CD8-positive, alpha-beta memory T cell (primary cell): ENCODE measurements at regions not wholly inside any gene's neighbourhood (a gene's known extent, or its start where the extent isn't known, plus 50 kb on each side); places are given as distances from the start of the nearest gene placed in this dataset.

Source experiments
- CTCF ChIA-PET: fragments of 350-600 bp; sonication (Branson Sonifier 250); formaldehyde crosslinking; loops from one replicate; lab custom pipeline; 2021; ENCODE audit warnings: antibody characterized with exemption; lab: Charles Lee
- POLR2A ChIA-PET: fragments of 350-600 bp; sonication (Branson Sonifier 250); formaldehyde crosslinking; loops from one replicate; lab custom pipeline; 2021; ENCODE audit warnings: antibody characterized with exemption; lab: Charles Lee
- DNase-seq, 5 donors: peaks; one replicate each; pipeline versions ENCODE4 v3.0.0 to v3.0.0-alpha.2; 2020 to 2022; ENCODE audit warnings: mixed read lengths in 1 of 5
- H3K27ac ChIP-seq: one replicate; pipeline ENCODE4 v1.7.0; 2013; ENCODE audit warnings: low read depth, mild to moderate bottlenecking, low read length, moderate library complexity
- H3K27me3 ChIP-seq: 2 replicates; pipeline ENCODE4 v1.7.0; 2013; ENCODE audit warnings: low read length, mild to moderate bottlenecking; ENCODE audit not compliant: insufficient read depth, poor library complexity, severe bottlenecking
- H3K36me3 ChIP-seq: 2 replicates; pipeline ENCODE4 v1.7.0; 2013; ENCODE audit warnings: mild to moderate bottlenecking, low read length, moderate library complexity; ENCODE audit not compliant: insufficient read depth
- H3K4me1 ChIP-seq: 2 replicates; pipeline ENCODE4 v1.7.0; 2013; ENCODE audit warnings: mild to moderate bottlenecking, low read length, moderate library complexity; ENCODE audit not compliant: insufficient read depth
- H3K4me3 ChIP-seq: 2 replicates; pipeline ENCODE4 v1.7.0; 2013; ENCODE audit warnings: mild to moderate bottlenecking, low read length
- H3K9me3 ChIP-seq: 2 replicates; pipeline ENCODE4 v1.7.0; 2013; ENCODE audit warnings: mild to moderate bottlenecking, low read length
- H3K27ac Mint-ChIP-seq, 8 donors: one replicate each; pipeline ENCODE4 v1.8.0; 2020 to 2021; ENCODE audit warnings: mixed read lengths in 8 of 8, mild to moderate bottlenecking in 6 of 8, inconsistent platforms in 3 of 8, moderate library complexity in 3 of 8
- H3K27me3 Mint-ChIP-seq, 2 donors: one replicate each; pipeline ENCODE4 v1.8.0; 2020 to 2021; ENCODE audit warnings: mixed read lengths in 2 of 2, mild to moderate bottlenecking in 1 of 2, moderate library complexity in 1 of 2
- H3K36me3 Mint-ChIP-seq, 3 donors: one replicate each; pipeline ENCODE4 v1.8.0; 2020 to 2021; ENCODE audit warnings: mixed read lengths in 3 of 3, inconsistent platforms in 1 of 3, mild to moderate bottlenecking in 1 of 3
- H3K4me1 Mint-ChIP-seq, 3 donors: one replicate each; pipeline ENCODE4 v1.8.0; 2020 to 2021; ENCODE audit warnings: mixed read lengths in 3 of 3, inconsistent platforms in 1 of 3, mild to moderate bottlenecking in 1 of 3
- H3K4me3 Mint-ChIP-seq, 7 donors: one replicate each; pipeline ENCODE4 v1.8.0; 2020 to 2021; ENCODE audit warnings: mixed read lengths in 7 of 7, mild to moderate bottlenecking in 6 of 7, moderate library complexity in 4 of 7, inconsistent platforms in 2 of 7
- H3K9me3 Mint-ChIP-seq, 5 donors: one replicate each; pipeline ENCODE4 v1.8.0; 2020 to 2022; ENCODE audit warnings: mixed read lengths in 5 of 5, mild to moderate bottlenecking in 3 of 5, moderate library complexity in 2 of 5, inconsistent platforms in 1 of 5

DNA sequence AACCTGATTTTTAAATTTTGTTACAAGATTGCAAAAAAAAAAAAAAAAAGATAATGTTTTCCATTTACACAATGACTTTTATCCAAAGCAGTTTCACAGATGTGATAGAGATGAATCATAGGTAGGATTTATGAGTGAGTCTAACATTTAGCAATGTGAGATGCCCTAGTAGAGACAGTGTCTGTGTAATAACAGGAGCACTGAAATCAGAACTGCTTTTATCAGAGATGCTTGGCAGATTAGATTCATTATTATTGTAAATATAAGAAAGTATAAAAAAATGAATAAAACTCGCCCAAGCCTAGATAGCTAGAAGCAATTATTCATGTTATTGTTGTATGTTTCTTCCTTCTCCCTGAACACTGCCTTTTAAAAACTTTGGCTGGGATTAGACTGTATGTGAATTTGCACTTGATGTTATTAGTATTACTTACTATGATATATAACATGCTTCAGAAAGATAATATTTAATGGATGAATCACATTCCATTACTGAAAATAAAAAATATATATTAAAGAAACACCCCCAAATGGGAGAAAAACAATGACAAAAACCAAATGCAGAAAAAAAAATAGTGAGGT is 567.3 kb upstream of the KLF4 start:
- Mint-ChIP-seq H3K27me3 (peaks cover 0 to 4% of the 10 kb centered on the region in 2 donors), H3K27ac (no peak overlapping the region), H3K4me3 (no peak overlapping the region), H3K9me3 (peaks cover 0 to 7% (median 2%) of the 10 kb centered on the region in 5 donors), H3K4me1 (no peaks in the 10 kb centered on the region), H3K36me3 (no peaks in the 10 kb centered on the region)
- no peak for DNase-seq
- ChIA-PET POLR2A (no interaction called here), CTCF (no interaction called here)
- Histone ChIP-seq H3K4me1 (no peaks in the 10 kb centered on the region), H3K27ac (no peak overlapping the region), H3K4me3 (no peak overlapping the region), H3K9me3 (no peaks in the 10 kb centered on the region), H3K36me3 (no peaks in the 10 kb centered on the region), H3K27me3 (no peaks in the 10 kb centered on the region)

DNA sequence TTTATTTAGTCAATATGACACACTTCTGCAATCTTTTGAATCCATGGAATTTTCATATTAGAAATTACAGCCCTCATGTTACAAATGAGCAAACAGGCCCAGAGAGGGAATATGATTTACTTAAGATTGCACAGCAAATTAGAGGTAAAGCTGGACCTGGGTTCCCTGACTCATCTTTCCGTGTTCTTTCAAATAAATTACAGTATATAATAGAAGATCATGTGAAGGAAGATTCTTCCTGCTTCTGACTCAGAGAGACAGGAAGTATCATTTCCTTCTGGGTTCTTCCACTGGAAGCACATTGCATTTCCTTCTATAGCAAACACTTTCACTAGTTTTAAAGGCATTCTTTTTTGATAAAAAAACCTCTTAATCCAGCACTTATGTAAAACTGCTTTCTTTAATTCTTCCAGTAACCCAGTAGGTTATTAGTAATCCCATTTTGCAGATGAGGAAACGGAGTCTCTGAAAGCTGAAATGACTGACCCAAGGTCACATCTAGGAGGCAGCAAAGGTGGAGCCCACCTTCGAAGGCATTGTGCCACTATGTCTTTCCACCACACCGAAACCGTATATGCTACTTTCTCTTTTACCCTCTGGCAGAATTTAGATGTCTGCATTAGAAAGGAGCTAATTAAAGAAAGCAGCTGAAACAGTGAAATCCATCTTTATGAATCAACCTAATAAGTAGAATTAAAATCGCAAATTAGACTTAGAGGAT is 566.7 kb upstream of the KLF4 start:
- no peaks in the 10 kb centered on the region for H3K27me3 ChIP-seq
- no peak overlapping the region for H3K4me3 ChIP-seq
- no peaks in the 10 kb centered on the region for H3K36me3 ChIP-seq
- no peak overlapping the region for H3K4me3 Mint-ChIP-seq
- no peaks in the 10 kb centered on the region for H3K9me3 ChIP-seq
- no peak overlapping the region for H3K27ac Mint-ChIP-seq
- no peaks in the 10 kb centered on the region for H3K4me1 ChIP-seq
- H3K9me3 Mint-ChIP-seq, result peaks cover 0 to 7% (median 6%) of the 10 kb centered on the region in 5 donors
- H3K27me3 Mint-ChIP-seq, result peaks cover 0 to 4% of the 10 kb centered on the region in 2 donors
- no peak overlapping the region for H3K27ac ChIP-seq
- H3K4me1 Mint-ChIP-seq, result no peaks in the 10 kb centered on the region
- ChIA-PET CTCF (no interaction called here), POLR2A (no interaction called here)
- DNase-seq, result no peak
- H3K36me3 Mint-ChIP-seq, result no peaks in the 10 kb centered on the region

DNA sequence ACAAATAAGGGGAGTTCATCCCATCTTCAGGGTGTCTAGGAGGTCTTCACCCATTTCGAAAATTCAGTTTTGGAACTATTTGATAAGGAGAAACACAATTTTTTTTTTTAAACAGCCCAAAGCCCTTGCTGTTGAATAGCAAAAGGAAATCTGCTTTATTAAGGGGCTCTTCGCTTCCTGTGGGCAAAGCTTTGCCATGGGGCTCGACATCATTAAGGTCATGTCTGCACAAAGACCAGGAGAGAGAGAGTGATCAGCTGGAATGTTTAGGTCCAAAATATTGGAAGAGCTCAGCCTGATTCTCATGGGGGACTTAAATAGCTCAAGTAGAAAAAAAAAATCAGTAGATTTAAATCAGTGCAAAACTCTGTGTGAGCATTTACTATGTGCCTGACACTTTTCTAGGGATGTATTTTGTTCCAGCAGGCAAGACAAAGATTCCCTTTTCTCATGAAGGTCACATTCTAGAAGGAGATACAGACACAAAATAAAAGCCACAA is 564.6 kb upstream of the KLF4 start:
- POLR2A ChIA-PET, result no interaction called here
- CTCF ChIA-PET, result no interaction called here
- Mint-ChIP-seq H3K27me3 (peaks cover 0 to 4% of the 10 kb centered on the region in 2 donors), H3K4me3 (no peak overlapping the region), H3K36me3 (no peaks in the 10 kb centered on the region), H3K27ac (no peak overlapping the region), H3K4me1 (no peaks in the 10 kb centered on the region), H3K9me3 (peaks cover 0 to 11% (median 9%) of the 10 kb centered on the region in 5 donors)
- no peak for DNase-seq
- Histone ChIP-seq H3K4me3 (no peak overlapping the region), H3K9me3 (no peaks in the 10 kb centered on the region), H3K4me1 (no peaks in the 10 kb centered on the region), H3K27me3 (no peaks in the 10 kb centered on the region), H3K36me3 (no peaks in the 10 kb centered on the region), H3K27ac (no peak overlapping the region)

DNA sequence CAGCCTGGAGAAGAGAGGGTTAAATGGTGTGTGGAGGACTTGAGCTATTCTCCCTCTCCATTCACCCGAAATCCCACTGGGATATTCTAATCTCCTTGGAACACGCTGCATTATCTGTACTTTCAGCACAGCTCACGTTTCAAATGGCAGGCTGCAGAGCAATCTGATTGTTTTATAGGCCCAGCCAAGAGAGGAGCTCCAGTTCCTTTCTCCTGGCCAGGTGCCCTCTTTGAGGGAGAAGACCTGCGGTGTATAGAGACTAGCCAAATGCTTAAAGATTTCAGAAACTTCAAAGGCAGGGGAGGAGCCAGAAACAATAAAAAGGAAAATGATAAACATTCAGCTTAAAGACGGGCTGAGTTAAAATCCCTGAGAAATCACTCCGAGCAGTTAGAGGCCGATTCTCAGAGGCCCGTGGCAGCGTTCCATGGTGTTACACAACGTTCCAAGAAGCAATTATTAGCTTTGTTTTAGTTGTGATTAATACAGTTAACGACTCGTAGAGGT is 564.0 kb upstream of the KLF4 start:
- no peaks in the 10 kb centered on the region for H3K9me3 ChIP-seq
- no peak overlapping the region for H3K27ac Mint-ChIP-seq
- no peak overlapping the region for H3K27ac ChIP-seq
- peaks cover 0 to 4% of the 10 kb centered on the region in 2 donors for H3K27me3 Mint-ChIP-seq
- H3K4me3 ChIP-seq, result no peak overlapping the region
- no peaks in the 10 kb centered on the region for H3K4me1 ChIP-seq
- no peaks in the 10 kb centered on the region for H3K36me3 Mint-ChIP-seq
- CTCF ChIA-PET, result no interaction called here
- no peak for DNase-seq
- no peaks in the 10 kb centered on the region for H3K27me3 ChIP-seq
- H3K36me3 ChIP-seq, result no peaks in the 10 kb centered on the region
- H3K9me3 Mint-ChIP-seq, result peaks cover 0 to 11% (median 7%) of the 10 kb centered on the region in 5 donors
- H3K4me3 Mint-ChIP-seq, result no peak overlapping the region
- no peaks in the 10 kb centered on the region for H3K4me1 Mint-ChIP-seq
- POLR2A ChIA-PET, result no interaction called here

DNA sequence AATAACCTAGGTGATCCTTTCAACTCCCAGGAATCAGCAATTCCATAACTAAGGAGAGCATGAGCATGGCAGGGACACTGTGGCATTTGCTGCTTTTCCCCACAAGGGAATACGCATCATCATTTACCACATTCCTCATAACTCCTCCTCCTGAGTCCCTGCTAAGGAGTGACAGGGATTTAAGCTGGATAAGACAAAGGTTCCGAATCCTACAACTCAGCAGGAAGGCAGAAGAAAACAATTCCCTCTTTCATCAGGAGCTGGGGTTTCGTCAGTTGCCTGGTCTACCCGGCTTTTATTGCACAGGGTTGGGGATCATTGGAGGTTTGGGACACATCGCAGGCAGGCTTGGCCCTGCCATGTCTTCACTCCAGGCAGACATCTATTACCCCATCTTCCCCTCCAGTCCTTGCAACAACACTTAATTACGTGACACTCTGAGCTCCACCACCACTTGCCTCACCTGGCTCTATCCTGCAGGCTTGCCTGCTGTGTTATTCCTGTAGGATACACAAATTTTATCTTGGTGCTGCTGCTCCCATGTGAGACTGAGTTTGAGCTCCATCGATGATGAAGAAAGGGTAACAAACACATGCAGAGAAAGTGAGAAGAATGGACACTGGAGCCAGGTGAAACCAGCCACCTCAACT is 563.0 kb upstream of the KLF4 start:
- DNase-seq, result no peak
- ChIA-PET CTCF (no interaction called here), POLR2A (no interaction called here)
- Mint-ChIP-seq H3K36me3 (no peaks in the 10 kb centered on the region), H3K27ac (no peak overlapping the region), H3K27me3 (peaks cover 0 to 4% of the 10 kb centered on the region in 2 donors), H3K4me3 (no peak overlapping the region), H3K9me3 (peaks cover 0 to 11% (median 7%) of the 10 kb centered on the region in 5 donors), H3K4me1 (no peaks in the 10 kb centered on the region)
- no peak overlapping the region for H3K4me3 ChIP-seq
- H3K9me3 ChIP-seq, result no peaks in the 10 kb centered on the region
- H3K27ac ChIP-seq, result no peak overlapping the region
- H3K4me1 ChIP-seq, result no peaks in the 10 kb centered on the region
- no peaks in the 10 kb centered on the region for H3K27me3 ChIP-seq
- no peaks in the 10 kb centered on the region for H3K36me3 ChIP-seq

DNA sequence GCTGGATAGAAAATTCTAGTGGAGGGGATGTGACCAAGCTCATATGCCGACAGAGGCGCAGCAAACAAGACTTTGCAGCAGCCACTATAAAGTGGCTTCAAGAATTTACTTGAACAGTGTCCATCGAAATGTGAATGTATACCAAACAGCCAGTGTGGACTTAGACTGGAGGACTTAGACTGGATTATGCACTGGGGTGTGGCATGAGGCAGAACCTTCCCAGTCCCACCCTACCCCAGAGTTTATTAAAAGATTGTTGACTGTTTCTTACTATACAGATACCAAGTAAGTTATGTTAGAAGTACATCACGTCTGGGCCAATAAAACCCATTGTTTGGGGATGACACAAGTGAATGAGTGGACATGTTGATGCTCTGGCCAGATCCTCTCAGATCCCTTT is 561.3 kb upstream of the KLF4 start:
- peaks cover 0 to 4% of the 10 kb centered on the region in 2 donors for H3K27me3 Mint-ChIP-seq
- H3K4me1 Mint-ChIP-seq, result no peaks in the 10 kb centered on the region
- no peaks in the 10 kb centered on the region for H3K27me3 ChIP-seq
- no peak for DNase-seq
- H3K36me3 ChIP-seq, result no peaks in the 10 kb centered on the region
- ChIA-PET POLR2A (no interaction called here), CTCF (no interaction called here)
- no peak overlapping the region for H3K4me3 Mint-ChIP-seq
- no peak overlapping the region for H3K27ac ChIP-seq
- no peak overlapping the region for H3K4me3 ChIP-seq
- H3K9me3 ChIP-seq, result no peaks in the 10 kb centered on the region
- no peak overlapping the region for H3K27ac Mint-ChIP-seq
- H3K9me3 Mint-ChIP-seq, result peaks cover 0 to 16% (median 7%) of the 10 kb centered on the region in 5 donors
- no peaks in the 10 kb centered on the region for H3K4me1 ChIP-seq
- H3K36me3 Mint-ChIP-seq, result no peaks in the 10 kb centered on the region

DNA sequence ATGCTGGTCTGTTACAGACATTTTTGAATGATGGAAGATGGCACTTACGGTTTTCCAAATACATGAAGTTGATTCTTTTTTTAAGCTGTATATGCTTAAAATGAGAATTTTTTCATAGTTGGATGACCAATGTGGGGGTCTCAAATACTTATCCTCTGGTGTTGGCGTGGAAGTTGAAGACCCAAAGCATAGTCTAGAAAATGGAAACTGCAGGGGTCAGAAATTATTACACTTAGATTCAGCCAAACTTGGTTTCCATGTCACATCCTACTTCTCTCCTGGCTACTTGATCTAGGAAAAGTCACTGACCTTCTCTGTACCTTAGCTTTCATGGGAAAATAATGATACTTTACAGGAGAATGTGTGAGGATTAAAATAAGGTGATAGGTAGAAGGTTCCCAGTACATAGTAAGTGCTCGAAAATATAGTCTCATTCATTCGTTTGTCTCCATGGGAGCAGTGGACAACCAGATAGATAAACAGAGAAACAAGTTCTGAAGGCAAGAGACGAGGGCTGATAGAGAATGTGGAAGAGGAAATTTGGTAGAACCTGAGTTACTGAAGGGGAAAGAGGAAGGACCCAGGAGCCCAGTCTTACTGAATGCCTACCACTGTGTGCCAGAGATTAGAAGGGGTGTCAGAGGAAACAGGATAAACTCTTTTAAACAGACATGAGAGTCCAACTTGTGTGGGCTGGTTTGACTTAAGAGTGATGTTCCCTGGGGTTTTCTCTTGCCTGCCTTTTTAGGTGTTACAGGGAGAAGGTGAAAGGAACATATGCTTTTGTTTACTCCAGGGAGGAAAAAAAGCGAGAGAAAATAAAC is 560.3 kb upstream of the KLF4 start:
- Histone ChIP-seq H3K27me3 (no peaks in the 10 kb centered on the region), H3K4me3 (no peak overlapping the region), H3K4me1 (no peaks in the 10 kb centered on the region), H3K9me3 (no peaks in the 10 kb centered on the region), H3K27ac (no peak overlapping the region), H3K36me3 (no peaks in the 10 kb centered on the region)
- H3K4me1 Mint-ChIP-seq, result no peaks in the 10 kb centered on the region
- H3K4me3 Mint-ChIP-seq, result no peak overlapping the region
- peaks cover 0 to 4% of the 10 kb centered on the region in 2 donors for H3K27me3 Mint-ChIP-seq
- POLR2A ChIA-PET, result no interaction called here
- H3K9me3 Mint-ChIP-seq, result peaks cover 0 to 19% (median 7%) of the 10 kb centered on the region in 5 donors
- no peaks in the 10 kb centered on the region for H3K36me3 Mint-ChIP-seq
- no peak overlapping the region for H3K27ac Mint-ChIP-seq
- no peak for DNase-seq
- CTCF ChIA-PET, result no interaction called here
